Loucy (cell line): ENCODE measurements at regions not wholly inside any gene's neighbourhood (a gene's known extent, or its start where the extent isn't known, plus 50 kb on each side); places are given as distances from the start of the nearest gene placed in this dataset.

Source experiments
- H2AFZ ChIP-seq: fragments of 200-600 bp; sonication (generic); 2 replicates; pipeline ENCODE4 v1.6.0; 2016; ENCODE audit warnings: antibody characterized with exemption, mild to moderate bottlenecking, low read length, moderate library complexity
- H3F3A ChIP-seq: fragments of 200-600 bp; 2 replicates; pipeline ENCODE4 v1.6.0; 2016; ENCODE audit warnings: antibody characterized with exemption, low read depth, mild to moderate bottlenecking
- H3K27me3 ChIP-seq: fragments of 200-600 bp; sonication (generic); 2 replicates; pipeline ENCODE4 v1.6.1; 2014; ENCODE audit warnings: low read length, mild to moderate bottlenecking; ENCODE audit not compliant: insufficient read depth, poor library complexity, severe bottlenecking
- H3K36me3 ChIP-seq: fragments of 200-600 bp; sonication (generic); 2 replicates; pipeline ENCODE4 v1.6.1; 2016; ENCODE audit warnings: low read length; ENCODE audit not compliant: insufficient read depth
- H3K4me1 ChIP-seq: fragments of 200-600 bp; sonication (generic); 2 replicates; pipeline ENCODE4 v1.5.1; 2014; ENCODE audit warnings: low read length, mild to moderate bottlenecking; ENCODE audit not compliant: insufficient read depth, poor library complexity, severe bottlenecking
- H3K4me2 ChIP-seq: fragments of 200-600 bp; sonication (generic); 2 replicates; pipeline ENCODE4 v1.6.0; 2014; ENCODE audit warnings: antibody characterized with exemption, low read length, low read depth, mild to moderate bottlenecking; ENCODE audit not compliant: poor library complexity, severe bottlenecking
- H3K4me3 ChIP-seq: fragments of 200-600 bp; sonication (generic); 2 replicates; pipeline ENCODE4 v1.5.1; 2014; ENCODE audit warnings: low read length, mild to moderate bottlenecking, mixed read lengths; ENCODE audit not compliant: poor library complexity, severe bottlenecking
- H3K79me2 ChIP-seq: fragments of 200-600 bp; sonication (generic); 2 replicates; pipeline ENCODE4 v1.6.1; 2014; ENCODE audit warnings: low read length; ENCODE audit not compliant: insufficient read depth
- H3K9ac ChIP-seq: fragments of 200-600 bp; sonication (generic); 2 replicates; pipeline ENCODE4 v1.6.0; 2014; ENCODE audit warnings: mild to moderate bottlenecking, low read depth, low read length, moderate library complexity; ENCODE audit not compliant: poor library complexity, severe bottlenecking
- H3K9me2 ChIP-seq: fragments of 200-600 bp; sonication (generic); replicated peaks from 2 replicates; pipeline ENCODE4 v1.6.1; 2016; ENCODE audit warnings: low read depth, low read length, mixed read lengths
- H3K9me3 ChIP-seq: fragments of 200-600 bp; sonication (generic); 2 replicates; pipeline ENCODE4 v1.6.1; 2014; ENCODE audit warnings: mild to moderate bottlenecking, antibody characterized with exemption, low read length, low read depth; ENCODE audit not compliant: insufficient read depth
- H4K20me1 ChIP-seq: fragments of 200-600 bp; sonication (generic); 2 replicates; pipeline ENCODE4 v1.6.0; 2014; ENCODE audit warnings: antibody characterized with exemption, low read length, mild to moderate bottlenecking; ENCODE audit not compliant: insufficient read depth, poor library complexity, severe bottlenecking
- EZH2phosphoT487 ChIP-seq: fragments of 200-600 bp; IDR thresholded peaks from 2 replicates; pipeline ENCODE4 v1.6.1; 2018; ENCODE audit warnings: antibody characterized with exemption, mild to moderate bottlenecking, moderate library complexity, borderline replicate concordance
- TF ChIP-seq, protein P1 (sequence below): fragments of 200-600 bp; sonication (generic); conservative IDR thresholded peaks from 2 replicates; pipeline ENCODE4 v1.5.1; 2014; ENCODE audit warnings: mild to moderate bottlenecking, antibody characterized with exemption, low read length

- H3K4me2 ChIP-seq: no peak overlapping the region
- no peaks in the 10 kb centered on the region for H3K36me3 ChIP-seq
- H3K9ac ChIP-seq: no peak overlapping the region
- TF ChIP-seq, protein P1, sequence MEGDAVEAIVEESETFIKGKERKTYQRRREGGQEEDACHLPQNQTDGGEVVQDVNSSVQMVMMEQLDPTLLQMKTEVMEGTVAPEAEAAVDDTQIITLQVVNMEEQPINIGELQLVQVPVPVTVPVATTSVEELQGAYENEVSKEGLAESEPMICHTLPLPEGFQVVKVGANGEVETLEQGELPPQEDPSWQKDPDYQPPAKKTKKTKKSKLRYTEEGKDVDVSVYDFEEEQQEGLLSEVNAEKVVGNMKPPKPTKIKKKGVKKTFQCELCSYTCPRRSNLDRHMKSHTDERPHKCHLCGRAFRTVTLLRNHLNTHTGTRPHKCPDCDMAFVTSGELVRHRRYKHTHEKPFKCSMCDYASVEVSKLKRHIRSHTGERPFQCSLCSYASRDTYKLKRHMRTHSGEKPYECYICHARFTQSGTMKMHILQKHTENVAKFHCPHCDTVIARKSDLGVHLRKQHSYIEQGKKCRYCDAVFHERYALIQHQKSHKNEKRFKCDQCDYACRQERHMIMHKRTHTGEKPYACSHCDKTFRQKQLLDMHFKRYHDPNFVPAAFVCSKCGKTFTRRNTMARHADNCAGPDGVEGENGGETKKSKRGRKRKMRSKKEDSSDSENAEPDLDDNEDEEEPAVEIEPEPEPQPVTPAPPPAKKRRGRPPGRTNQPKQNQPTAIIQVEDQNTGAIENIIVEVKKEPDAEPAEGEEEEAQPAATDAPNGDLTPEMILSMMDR: no peak
- no peak for TF ChIP-seq EZH2phosphoT487
- H3K27me3 ChIP-seq: no peaks in the 10 kb centered on the region
- no peaks in the 10 kb centered on the region for H3K9me2 ChIP-seq
- no peak overlapping the region for H3K4me3 ChIP-seq
- H3K4me1 ChIP-seq: no peaks in the 10 kb centered on the region
- H3F3A ChIP-seq: 0 out of 2 replicates have a peak, but pooled peaks cover 2% of the 10 kb centered on the region
- no peaks in the 10 kb centered on the region for H3K9me3 ChIP-seq
- no peaks in the 10 kb centered on the region for H3K79me2 ChIP-seq
- no peak overlapping the region for H2AFZ ChIP-seq
- H4K20me1 ChIP-seq: no peaks in the 10 kb centered on the region
Observed at GRCh38 chr5:68961762-68962161, 132.1 kb upstream of the SLC30A5 start.

GRCh38 chr5:68962757-68963484 lies 130.9 kb upstream of the SLC30A5 start:
- TF ChIP-seq, protein P1: peak; percentile 87
- TF ChIP-seq EZH2phosphoT487: no peak
- Histone ChIP-seq H3K9ac (no peak overlapping the region), H3K9me2 (no peaks in the 10 kb centered on the region), H3K79me2 (no peaks in the 10 kb centered on the region), H3K9me3 (no peaks in the 10 kb centered on the region), H3K4me2 (no peak overlapping the region), H3K4me1 (no peaks in the 10 kb centered on the region), H3K36me3 (no peaks in the 10 kb centered on the region), H3K4me3 (no peak overlapping the region), H2AFZ (no peak overlapping the region), H4K20me1 (no peaks in the 10 kb centered on the region), H3F3A (0 out of 2 replicates have a peak, but pooled peaks cover 2% of the 10 kb centered on the region), H3K27me3 (no peaks in the 10 kb centered on the region)

- Histone ChIP-seq H3K79me2 (no peaks in the 10 kb centered on the region), H3K4me1 (no peaks in the 10 kb centered on the region), H2AFZ (no peak overlapping the region), H3K9me2 (no peaks in the 10 kb centered on the region), H3K4me3 (no peak overlapping the region), H3F3A (0 out of 2 replicates have a peak, but pooled peaks cover 2% of the 10 kb centered on the region), H3K9ac (no peak overlapping the region), H3K36me3 (no peaks in the 10 kb centered on the region), H4K20me1 (no peaks in the 10 kb centered on the region), H3K9me3 (no peaks in the 10 kb centered on the region), H3K4me2 (no peak overlapping the region), H3K27me3 (no peaks in the 10 kb centered on the region)
- TF ChIP-seq, protein P1: no peak
- no peak for TF ChIP-seq EZH2phosphoT487
Observed at GRCh38 chr5:68964679-68965078, 129.1 kb upstream of the SLC30A5 start.
